ENCODE measurements at regions not wholly inside any gene's neighbourhood (a gene's known extent, or its start where the extent isn't known, plus 50 kb on each side); places are given as distances from the start of the nearest gene placed in this dataset.

- Histone ChIP-seq H3K27me3 (ENCODE audit: control insufficient read depth, insufficient read depth, low read length) (no peaks in the 10 kb centered on the region), H3K36me3 (ENCODE audit: control insufficient read depth, insufficient read depth, low read length) (no peaks in the 10 kb centered on the region), H3K4me1 (ENCODE audit: control insufficient read depth, insufficient read depth, low read length) (no peaks in the 10 kb centered on the region), H3K4me3 (ENCODE audit: low read depth, low read length) (no peak overlapping the region), H3K9me3 (ENCODE audit: control insufficient read depth, insufficient read depth, low read depth, low read length) (peaks cover 5% of the 10 kb centered on the region; the same call in 1 of the 2 replicates), H3K9ac (ENCODE audit: low read length) (no peak overlapping the region), H3K27ac (ENCODE audit: low read depth, low read length) (no peak overlapping the region)
Measured at GRCh38 chr14:61160798-61161197, 120.3 kb downstream of the TMEM30B start.

- no peak overlapping the region for H3K27ac ChIP-seq (ENCODE audit: low read depth, low read length)
- H3K4me1 ChIP-seq (ENCODE audit: control insufficient read depth, insufficient read depth, low read length): peaks cover 22% of the 10 kb centered on the region
- H3K4me3 ChIP-seq (ENCODE audit: low read depth, low read length): no peak overlapping the region
- H3K9me3 ChIP-seq (ENCODE audit: control insufficient read depth, insufficient read depth, low read depth, low read length): no peaks in the 10 kb centered on the region
- no peak overlapping the region for H3K9ac ChIP-seq (ENCODE audit: low read length)
- H3K27me3 ChIP-seq (ENCODE audit: control insufficient read depth, insufficient read depth, low read length): no peaks in the 10 kb centered on the region
- H3K36me3 ChIP-seq (ENCODE audit: control insufficient read depth, insufficient read depth, low read length): no peaks in the 10 kb centered on the region
Measured at GRCh38 chr14:61154641-61155040, 126.5 kb downstream of the TMEM30B start.

GRCh38 chr14:61153914-61154545 is 127.1 kb downstream of the TMEM30B start:
- Histone ChIP-seq H3K27ac (ENCODE audit: low read depth, low read length) (no peak overlapping the region), H3K36me3 (ENCODE audit: control insufficient read depth, insufficient read depth, low read length) (no peaks in the 10 kb centered on the region), H3K9me3 (ENCODE audit: control insufficient read depth, insufficient read depth, low read depth, low read length) (no peaks in the 10 kb centered on the region), H3K9ac (ENCODE audit: low read length) (no peak overlapping the region), H3K27me3 (ENCODE audit: control insufficient read depth, insufficient read depth, low read length) (no peaks in the 10 kb centered on the region), H3K4me3 (ENCODE audit: low read depth, low read length) (no peak overlapping the region), H3K4me1 (ENCODE audit: control insufficient read depth, insufficient read depth, low read length) (peaks cover 22% of the 10 kb centered on the region)

GRCh38 chr14:61153431-61153830 is 127.7 kb downstream of the TMEM30B start:
- Histone ChIP-seq H3K4me3 (ENCODE audit: low read depth, low read length) (no peak overlapping the region), H3K9me3 (ENCODE audit: control insufficient read depth, insufficient read depth, low read depth, low read length) (no peaks in the 10 kb centered on the region), H3K4me1 (ENCODE audit: control insufficient read depth, insufficient read depth, low read length) (peaks cover 22% of the 10 kb centered on the region), H3K9ac (ENCODE audit: low read length) (no peak overlapping the region), H3K27me3 (ENCODE audit: control insufficient read depth, insufficient read depth, low read length) (no peaks in the 10 kb centered on the region), H3K27ac (ENCODE audit: low read depth, low read length) (no peak overlapping the region), H3K36me3 (ENCODE audit: control insufficient read depth, insufficient read depth, low read length) (no peaks in the 10 kb centered on the region)

- H3K27ac ChIP-seq (ENCODE audit: low read depth, low read length): no peak overlapping the region
- H3K4me3 ChIP-seq (ENCODE audit: low read depth, low read length): no peak overlapping the region
- no peaks in the 10 kb centered on the region for H3K9me3 ChIP-seq (ENCODE audit: control insufficient read depth, insufficient read depth, low read depth, low read length)
- no peaks in the 10 kb centered on the region for H3K27me3 ChIP-seq (ENCODE audit: control insufficient read depth, insufficient read depth, low read length)
- no peaks in the 10 kb centered on the region for H3K36me3 ChIP-seq (ENCODE audit: control insufficient read depth, insufficient read depth, low read length)
- H3K4me1 ChIP-seq (ENCODE audit: control insufficient read depth, insufficient read depth, low read length): peaks cover 22% of the 10 kb centered on the region
- no peak overlapping the region for H3K9ac ChIP-seq (ENCODE audit: low read length)
Measured at GRCh38 chr14:61152851-61153364, 128.2 kb downstream of the TMEM30B start.

GRCh38 chr14:61151251-61151650 is 129.9 kb downstream of the TMEM30B start:
- peaks cover 22% of the 10 kb centered on the region for H3K4me1 ChIP-seq (ENCODE audit: control insufficient read depth, insufficient read depth, low read length)
- H3K36me3 ChIP-seq (ENCODE audit: control insufficient read depth, insufficient read depth, low read length): no peaks in the 10 kb centered on the region
- H3K27ac ChIP-seq (ENCODE audit: low read depth, low read length): no peak overlapping the region
- H3K4me3 ChIP-seq (ENCODE audit: low read depth, low read length): no peak overlapping the region
- H3K27me3 ChIP-seq (ENCODE audit: control insufficient read depth, insufficient read depth, low read length): no peaks in the 10 kb centered on the region
- no peaks in the 10 kb centered on the region for H3K9me3 ChIP-seq (ENCODE audit: control insufficient read depth, insufficient read depth, low read depth, low read length)
- no peak overlapping the region for H3K9ac ChIP-seq (ENCODE audit: low read length)

- H3K9ac ChIP-seq (ENCODE audit: low read length): no peak overlapping the region
- no peaks in the 10 kb centered on the region for H3K9me3 ChIP-seq (ENCODE audit: control insufficient read depth, insufficient read depth, low read depth, low read length)
- H3K36me3 ChIP-seq (ENCODE audit: control insufficient read depth, insufficient read depth, low read length): no peaks in the 10 kb centered on the region
- H3K27me3 ChIP-seq (ENCODE audit: control insufficient read depth, insufficient read depth, low read length): no peaks in the 10 kb centered on the region
- H3K27ac ChIP-seq (ENCODE audit: low read depth, low read length): no peak overlapping the region
- peaks cover 22% of the 10 kb centered on the region for H3K4me1 ChIP-seq (ENCODE audit: control insufficient read depth, insufficient read depth, low read length)
- H3K4me3 ChIP-seq (ENCODE audit: low read depth, low read length): no peak overlapping the region
Measured at GRCh38 chr14:61150851-61151250, 130.3 kb downstream of the TMEM30B start.

GRCh38 chr14:61149896-61150295 is 131.2 kb downstream of the TMEM30B start:
- Histone ChIP-seq H3K4me3 (ENCODE audit: low read depth, low read length) (no peak overlapping the region), H3K27ac (ENCODE audit: low read depth, low read length) (no peak overlapping the region), H3K4me1 (ENCODE audit: control insufficient read depth, insufficient read depth, low read length) (peaks cover 22% of the 10 kb centered on the region), H3K27me3 (ENCODE audit: control insufficient read depth, insufficient read depth, low read length) (no peaks in the 10 kb centered on the region), H3K9me3 (ENCODE audit: control insufficient read depth, insufficient read depth, low read depth, low read length) (peaks cover 7% of the 10 kb centered on the region), H3K9ac (ENCODE audit: low read length) (no peak overlapping the region), H3K36me3 (ENCODE audit: control insufficient read depth, insufficient read depth, low read length) (no peaks in the 10 kb centered on the region)

- no peak overlapping the region for H3K4me3 ChIP-seq (ENCODE audit: low read depth, low read length)
- H3K4me1 ChIP-seq (ENCODE audit: control insufficient read depth, insufficient read depth, low read length): peaks cover 13% of the 10 kb centered on the region
- no peak overlapping the region for H3K9ac ChIP-seq (ENCODE audit: low read length)
- H3K36me3 ChIP-seq (ENCODE audit: control insufficient read depth, insufficient read depth, low read length): no peaks in the 10 kb centered on the region
- H3K27ac ChIP-seq (ENCODE audit: low read depth, low read length): no peak overlapping the region
- H3K9me3 ChIP-seq (ENCODE audit: control insufficient read depth, insufficient read depth, low read depth, low read length): peaks cover 17% of the 10 kb centered on the region
- H3K27me3 ChIP-seq (ENCODE audit: control insufficient read depth, insufficient read depth, low read length): no peaks in the 10 kb centered on the region
Measured at GRCh38 chr14:61148742-61149350, 132.3 kb downstream of the TMEM30B start.

GRCh38 chr14:61147831-61148549 is 133.1 kb downstream of the TMEM30B start:
- peaks cover 4% of the 10 kb centered on the region for H3K4me1 ChIP-seq (ENCODE audit: control insufficient read depth, insufficient read depth, low read length)
- H3K36me3 ChIP-seq (ENCODE audit: control insufficient read depth, insufficient read depth, low read length): no peaks in the 10 kb centered on the region
- peaks cover 26% of the 10 kb centered on the region for H3K9me3 ChIP-seq (ENCODE audit: control insufficient read depth, insufficient read depth, low read depth, low read length)
- no peak overlapping the region for H3K9ac ChIP-seq (ENCODE audit: low read length)
- H3K4me3 ChIP-seq (ENCODE audit: low read depth, low read length): no peak overlapping the region
- no peak overlapping the region for H3K27ac ChIP-seq (ENCODE audit: low read depth, low read length)
- no peaks in the 10 kb centered on the region for H3K27me3 ChIP-seq (ENCODE audit: control insufficient read depth, insufficient read depth, low read length)

- Histone ChIP-seq H3K9me3 (ENCODE audit: control insufficient read depth, insufficient read depth, low read depth, low read length) (peaks cover 32% of the 10 kb centered on the region), H3K27ac (ENCODE audit: low read depth, low read length) (no peak overlapping the region), H3K9ac (ENCODE audit: low read length) (no peak overlapping the region), H3K36me3 (ENCODE audit: control insufficient read depth, insufficient read depth, low read length) (no peaks in the 10 kb centered on the region), H3K27me3 (ENCODE audit: control insufficient read depth, insufficient read depth, low read length) (no peaks in the 10 kb centered on the region), H3K4me1 (ENCODE audit: control insufficient read depth, insufficient read depth, low read length) (no peaks in the 10 kb centered on the region), H3K4me3 (ENCODE audit: low read depth, low read length) (no peak overlapping the region)
Measured at GRCh38 chr14:61147381-61147821, 133.7 kb downstream of the TMEM30B start.
